PC-9 (cell line): ENCODE measurements at regions not wholly inside any gene's neighbourhood (a gene's known extent, or its start where the extent isn't known, plus 50 kb on each side); places are given as distances from the start of the nearest gene placed in this dataset.

Experiments used
- BruUV-seq: library from RNA; stranded (reverse); fragments of 400-500 nt; replicated peaks from 2 replicates; lab custom pipeline; 2021; lab: Mats Ljungman, UMichigan
- CTCF ChIA-PET: fragments of 300-600 bp; sonication (Branson Sonifier 250); formaldehyde crosslinking; loops from one replicate; lab custom pipeline; 2022; ENCODE audit warnings: antibody characterized with exemption; lab: Charles Lee
- POLR2A ChIA-PET: fragments of 300-600 bp; sonication (Branson Sonifier 250); formaldehyde crosslinking; loops from one replicate; lab custom pipeline; 2022; ENCODE audit warnings: antibody characterized with exemption; ENCODE audit not compliant: unreplicated experiment; lab: Charles Lee
- DNase-seq, 2 experiments: peaks; one replicate each; pipeline versions ENCODE4 v3.0.0 to v3.0.0-alpha.2; 2015 to 2022; ENCODE audit warnings: mixed read lengths in 1 of 2
- H2AFZ ChIP-seq: fragments of 200-600 bp; sonication (generic); 2 replicates; pipeline ENCODE4 v1.8.1; 2017; ENCODE audit warnings: antibody characterized with exemption
- H3F3A ChIP-seq: fragments of 200-600 bp; sonication (generic); 2 replicates; pipeline ENCODE4 v1.8.1; 2017; ENCODE audit warnings: antibody characterized with exemption, mild to moderate bottlenecking, low read depth; ENCODE audit not compliant: insufficient read depth
- H3K27ac ChIP-seq: fragments of 200-600 bp; sonication (generic); 2 replicates; pipeline ENCODE4 v1.6.1; 2016; ENCODE audit warnings: mixed run types
- H3K27me3 ChIP-seq: fragments of 200-600 bp; sonication (generic); 2 replicates; pipeline ENCODE4 v1.6.1; 2016; ENCODE audit warnings: low read depth, mixed run types; ENCODE audit not compliant: insufficient read depth
- H3K36me3 ChIP-seq: fragments of 200-600 bp; sonication (generic); 2 replicates; pipeline ENCODE4 v1.6.1; 2016; ENCODE audit warnings: low read depth, mixed run types
- H3K4me1 ChIP-seq: fragments of 200-600 bp; sonication (generic); replicated peaks from 2 replicates; pipeline ENCODE4 v1.6.1; 2016; ENCODE audit warnings: mixed run types; ENCODE audit not compliant: insufficient read depth
- H3K4me2 ChIP-seq: fragments of 200-600 bp; sonication (generic); 2 replicates; pipeline ENCODE4 v1.6.1; 2017; ENCODE audit warnings: mixed run types
- H3K4me3 ChIP-seq: fragments of 200-600 bp; sonication (generic); 2 replicates; pipeline ENCODE4 v1.6.1; 2016; ENCODE audit warnings: mixed run types
- H3K79me2 ChIP-seq: fragments of 200-600 bp; sonication (generic); 2 replicates; pipeline ENCODE4 v1.6.1; 2017; ENCODE audit warnings: low read depth, mixed run types
- H3K9me2 ChIP-seq: fragments of 200-600 bp; sonication (generic); 2 replicates; pipeline ENCODE4 v1.8.1; 2017; ENCODE audit warnings: mild to moderate bottlenecking; ENCODE audit not compliant: insufficient read depth
- H3K9me3 ChIP-seq: fragments of 200-600 bp; sonication (generic); 2 replicates; pipeline ENCODE4 v1.8.1; 2016; ENCODE audit warnings: low read depth; ENCODE audit not compliant: insufficient read depth
- H4K20me1 ChIP-seq: fragments of 200-600 bp; sonication (generic); 2 replicates; pipeline ENCODE4 v1.8.1; 2017; ENCODE audit not compliant: insufficient read depth
- CTCF ChIP-seq: fragments of 200-600 bp; sonication (generic); conservative IDR thresholded peaks from 2 replicates; pipeline ENCODE4 v1.6.1; 2017; ENCODE audit warnings: mixed run types, antibody characterized with exemption, mild to moderate bottlenecking, moderate library complexity
- EZH2 ChIP-seq: fragments of 200-600 bp; sonication (generic); IDR thresholded peaks from 2 replicates; pipeline ENCODE4 v1.8.0; 2017; ENCODE audit warnings: antibody characterized with exemption, low read depth
- intact Hi-C: fragments of 100-400 bp; cut with micrococcal nuclease; formaldehyde crosslinking; loops from one replicate; pipeline ENCODE4 v1.10.0; 2022; ENCODE audit not compliant: unreplicated experiment

- intact Hi-C loops, result no loop called here
- DNase-seq, result no peak
- CTCF ChIA-PET, result no interaction called here
- no peaks in the 10 kb centered on the region for H3K9me3 ChIP-seq
- H3K79me2 ChIP-seq, result no peaks in the 10 kb centered on the region
- no peaks in the 10 kb centered on the region for H3K36me3 ChIP-seq
- no peak overlapping the region for H2AFZ ChIP-seq
- POLR2A ChIA-PET, result no interaction called here
- H3K27me3 ChIP-seq, result no peaks in the 10 kb centered on the region
- no peak overlapping the region for H3K4me2 ChIP-seq
- TF ChIP-seq EZH2 (no peak), CTCF (no peak)
- BruUV-seq, result no TSS peak
- no peaks in the 10 kb centered on the region for H3K9me2 ChIP-seq
- no peak overlapping the region for H3K4me3 ChIP-seq
- no peaks in the 10 kb centered on the region for H3K4me1 ChIP-seq
- H4K20me1 ChIP-seq, result no peaks in the 10 kb centered on the region
- no peaks in the 10 kb centered on the region for H3F3A ChIP-seq
- no peak overlapping the region for H3K27ac ChIP-seq
These were observed 540.6 kb upstream of the GCFC2 start for GRCh38 chr2:76251342-76251741.

GRCh38 chr2:76247006-76247405 is 536.3 kb upstream of the GCFC2 start:
- no peak overlapping the region for H3K4me3 ChIP-seq
- H3K27ac ChIP-seq, result no peak overlapping the region
- H3K36me3 ChIP-seq, result no peaks in the 10 kb centered on the region
- H3F3A ChIP-seq, result no peaks in the 10 kb centered on the region
- intact Hi-C loops, result no loop called here
- CTCF ChIA-PET, result no interaction called here
- H2AFZ ChIP-seq, result no peak overlapping the region
- no peaks in the 10 kb centered on the region for H3K4me1 ChIP-seq
- no peaks in the 10 kb centered on the region for H4K20me1 ChIP-seq
- TF ChIP-seq CTCF (no peak), EZH2 (no peak)
- peaks cover 2% of the 10 kb centered on the region; the same call in 1 of the 2 replicates for H3K9me2 ChIP-seq
- H3K27me3 ChIP-seq, result no peaks in the 10 kb centered on the region
- POLR2A ChIA-PET, result no interaction called here
- H3K79me2 ChIP-seq, result no peaks in the 10 kb centered on the region
- DNase-seq, result no peak
- H3K4me2 ChIP-seq, result no peak overlapping the region
- BruUV-seq, result no TSS peak
- H3K9me3 ChIP-seq, result no peaks in the 10 kb centered on the region

- TF ChIP-seq CTCF (no peak), EZH2 (no peak)
- ChIA-PET POLR2A (no interaction called here), CTCF (no interaction called here)
- Histone ChIP-seq H3K9me3 (no peaks in the 10 kb centered on the region), H3K9me2 (no peaks in the 10 kb centered on the region), H3K4me1 (no peaks in the 10 kb centered on the region), H4K20me1 (no peaks in the 10 kb centered on the region), H3K4me2 (no peak overlapping the region), H3K27ac (no peak overlapping the region), H3K4me3 (no peak overlapping the region), H3K36me3 (no peaks in the 10 kb centered on the region), H2AFZ (no peak overlapping the region), H3K79me2 (no peaks in the 10 kb centered on the region), H3F3A (no peaks in the 10 kb centered on the region), H3K27me3 (no peaks in the 10 kb centered on the region)
- BruUV-seq, result no TSS peak
- intact Hi-C loops, result no loop called here
- no peak for DNase-seq
These were observed 501.6 kb upstream of the GCFC2 start for GRCh38 chr2:76211991-76212985.
